Body of pancreas (tissue), 4 donors: ENCODE measurements at regions not wholly inside any gene's neighbourhood (a gene's known extent, or its start where the extent isn't known, plus 50 kb on each side); places are given as distances from the start of the nearest gene placed in this dataset.
A peak's percentile ranks its signal among the peaks of the same experiment; 100 is the strongest.

Experiments used
- ATAC-seq: fragments of 150-250 bp; one replicate; pipeline ENCODE4 v1.9.1; 2016
- DNase-seq, 4 donors: peaks; one replicate each; pipeline ENCODE4 v3.0.0-alpha.2; 2019
- H3K27ac ChIP-seq, 4 donors: fragments of 200-600 bp; sonication (generic); 1 replicate in 3 of 4; 2 replicates in 1 of 4; pipeline versions ENCODE4 v1.5.1 to v1.6.1; 2016 to 2019; ENCODE audit warnings: mild to moderate bottlenecking in 1 of 4, mixed read lengths in 1 of 4, moderate library complexity in 1 of 4
- H3K27me3 ChIP-seq, 2 donors: fragments of 200-600 bp; sonication (generic); one replicate each; pipeline ENCODE4 v1.6.0; 2016; ENCODE audit warnings: mild to moderate bottlenecking in 1 of 2
- H3K36me3 ChIP-seq, 2 donors: fragments of 200-600 bp; sonication (generic); replicated peaks in 1 of 2; 2 replicates each; pipeline ENCODE4 v1.5.1; 2016; ENCODE audit warnings: low read depth in 2 of 2; ENCODE audit not compliant: insufficient read depth in 1 of 2
- H3K4me1 ChIP-seq: fragments of 200-600 bp; sonication (generic); one replicate; pipeline ENCODE4 v1.6.0; 2016
- H3K4me3 ChIP-seq, 2 donors: fragments of 200-600 bp; sonication (generic); 1 replicate in 1 of 2; 2 replicates in 1 of 2; pipeline ENCODE4 v1.5.1; 2016 to 2019
- H3K9me3 ChIP-seq, 3 donors: fragments of 200-600 bp; sonication (generic); 1 replicate in 2 of 3; 2 replicates in 1 of 3; pipeline ENCODE4 v1.5.1; 2016
- POLR2A ChIP-seq, 3 donors: fragments of 450-650 bp; IDR thresholded peaks; one replicate each; pipeline ENCODE4 v1.6.1; 2016; ENCODE audit warnings: antibody characterized with exemption in 3 of 3, mild to moderate bottlenecking in 2 of 3
- WGBS, 2 donors: methylation state at CpG; one replicate each; pipeline ENCODE4 v1.1.5; 2017; 5-methylcytosine and 5-hydroxymethylcytosine counted together
- intact Hi-C: fragments of 100-400 bp; cut with DNase I; formaldehyde crosslinking; loops from one replicate; pipeline ENCODE4 v1.15.1; 2023
- TF ChIP-seq, protein P1 (sequence below), 7 experiments: fragments of 450-650 bp in 4 of 7; fragments of 200-600 bp in 3 of 7; sonication (generic) in 3 of 7; IDR thresholded peaks; one replicate each; pipeline ENCODE4 v1.5.1; 2016 to 2019; ENCODE audit warnings: antibody characterized with exemption in 7 of 7

DNA sequence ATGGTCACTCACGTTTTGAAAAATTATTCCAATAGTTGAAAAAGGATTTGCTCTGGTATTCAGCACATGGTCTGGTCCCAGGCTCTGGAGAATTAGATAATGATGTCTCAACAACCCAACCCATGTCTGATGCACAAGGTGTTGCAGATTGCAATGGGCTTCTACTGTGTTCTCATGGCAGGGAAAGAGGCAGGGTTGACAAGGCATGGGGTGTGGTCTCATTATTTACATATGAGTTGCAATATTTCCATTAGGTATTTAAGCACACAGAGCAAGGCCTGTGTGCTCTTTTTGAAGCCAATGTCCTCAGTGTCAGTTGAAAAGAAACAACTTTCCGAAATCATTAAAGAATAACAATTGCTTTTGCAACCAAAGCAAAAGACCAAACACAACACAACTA is 381.9 kb upstream of the PBX1 start:
- intact Hi-C loops: no loop called here
- Histone ChIP-seq H3K36me3 (no peaks in the 10 kb centered on the region), H3K27ac (no peak overlapping the region), H3K4me1 (no peaks in the 10 kb centered on the region), H3K27me3 (no peaks in the 10 kb centered on the region), H3K4me3 (no peak overlapping the region), H3K9me3 (no peaks in the 10 kb centered on the region)
- ATAC-seq: no peak
- 67 to 69% methylated on average over 2 of the region's 2 CpGs for WGBS, 2 donors
- DNase-seq: no peak
- TF ChIP-seq, protein P1, sequence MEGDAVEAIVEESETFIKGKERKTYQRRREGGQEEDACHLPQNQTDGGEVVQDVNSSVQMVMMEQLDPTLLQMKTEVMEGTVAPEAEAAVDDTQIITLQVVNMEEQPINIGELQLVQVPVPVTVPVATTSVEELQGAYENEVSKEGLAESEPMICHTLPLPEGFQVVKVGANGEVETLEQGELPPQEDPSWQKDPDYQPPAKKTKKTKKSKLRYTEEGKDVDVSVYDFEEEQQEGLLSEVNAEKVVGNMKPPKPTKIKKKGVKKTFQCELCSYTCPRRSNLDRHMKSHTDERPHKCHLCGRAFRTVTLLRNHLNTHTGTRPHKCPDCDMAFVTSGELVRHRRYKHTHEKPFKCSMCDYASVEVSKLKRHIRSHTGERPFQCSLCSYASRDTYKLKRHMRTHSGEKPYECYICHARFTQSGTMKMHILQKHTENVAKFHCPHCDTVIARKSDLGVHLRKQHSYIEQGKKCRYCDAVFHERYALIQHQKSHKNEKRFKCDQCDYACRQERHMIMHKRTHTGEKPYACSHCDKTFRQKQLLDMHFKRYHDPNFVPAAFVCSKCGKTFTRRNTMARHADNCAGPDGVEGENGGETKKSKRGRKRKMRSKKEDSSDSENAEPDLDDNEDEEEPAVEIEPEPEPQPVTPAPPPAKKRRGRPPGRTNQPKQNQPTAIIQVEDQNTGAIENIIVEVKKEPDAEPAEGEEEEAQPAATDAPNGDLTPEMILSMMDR (IDR thresholded peaks at IDR 0.05): no peak
- TF ChIP-seq POLR2A (IDR thresholded peaks at IDR 0.05): no peak

DNA sequence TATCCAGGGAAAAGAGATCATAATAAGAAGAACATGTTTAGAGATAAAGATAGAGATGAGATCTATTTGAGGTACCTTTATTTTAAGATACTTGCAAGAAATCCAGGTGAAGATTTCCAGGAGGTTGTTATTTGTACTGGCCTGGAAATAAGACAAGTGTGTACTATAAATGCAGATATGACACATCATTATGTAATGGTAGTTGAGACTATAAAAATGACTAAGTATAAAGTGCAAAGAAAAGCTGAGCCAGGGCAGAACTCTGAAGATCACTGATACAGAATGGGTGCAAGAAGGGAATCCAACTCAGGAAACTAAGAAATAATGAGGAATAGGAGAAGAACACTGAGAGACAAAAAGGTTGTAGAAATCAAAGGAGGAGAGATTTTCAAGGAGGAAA is 378.2 kb upstream of the PBX1 start:
- DNase-seq (no peak), ATAC-seq (no peak)
- no peaks in the 10 kb centered on the region for H3K36me3 ChIP-seq
- no peak overlapping the region for H3K27ac ChIP-seq
- H3K4me1 ChIP-seq: no peaks in the 10 kb centered on the region
- no peaks in the 10 kb centered on the region for H3K27me3 ChIP-seq
- no peak overlapping the region for H3K4me3 ChIP-seq
- intact Hi-C loops: no loop called here
- no peaks in the 10 kb centered on the region for H3K9me3 ChIP-seq
- TF ChIP-seq, protein P1 (IDR thresholded peaks at IDR 0.05): no peak
- TF ChIP-seq POLR2A (IDR thresholded peaks at IDR 0.05): no peak

DNA sequence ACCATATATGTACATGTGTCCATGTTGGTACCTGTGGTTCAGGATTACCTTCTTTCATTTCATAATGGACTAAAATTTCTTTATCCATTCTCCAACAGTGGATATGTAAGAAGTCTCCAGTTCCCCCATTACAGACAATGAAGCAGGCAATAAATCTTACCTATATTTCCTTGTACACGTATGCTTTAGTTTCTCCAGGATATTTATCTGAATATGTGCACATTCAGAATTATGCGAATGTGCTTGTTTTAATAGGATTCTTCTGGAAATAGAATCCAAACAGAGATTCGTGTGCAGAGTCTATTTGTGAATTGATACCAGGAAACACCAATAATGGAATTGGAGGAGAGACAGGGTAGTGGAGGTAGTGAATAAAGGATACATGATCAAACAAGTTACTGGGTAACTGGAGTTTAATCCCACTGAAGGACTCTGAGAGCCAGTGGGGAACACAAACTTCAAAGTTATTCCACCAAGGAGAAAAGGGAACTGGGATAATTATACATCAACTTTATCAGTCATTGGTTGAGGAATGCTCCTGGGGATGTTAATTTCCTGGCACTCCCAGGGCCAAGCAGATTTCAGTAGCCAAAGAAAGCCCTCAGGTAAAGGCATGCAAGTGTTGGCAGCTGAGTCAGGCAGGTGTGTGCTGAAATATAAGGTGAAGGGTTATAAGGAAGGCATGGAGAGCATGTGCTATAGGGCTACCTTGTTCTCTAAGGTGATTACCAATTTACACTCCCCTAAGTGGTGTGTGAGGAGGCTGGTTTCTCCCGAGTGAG is 374.9 kb upstream of the PBX1 start:
- ATAC-seq: no peak
- Histone ChIP-seq H3K4me3 (no peak overlapping the region), H3K27me3 (no peaks in the 10 kb centered on the region), H3K36me3 (no peaks in the 10 kb centered on the region), H3K4me1 (peaks cover 9% of the 10 kb centered on the region), H3K27ac (no peak overlapping the region), H3K9me3 (no peaks in the 10 kb centered on the region)
- no peak for TF ChIP-seq POLR2A (IDR thresholded peaks at IDR 0.05)
- TF ChIP-seq, protein P1 (IDR thresholded peaks at IDR 0.05): no peak
- intact Hi-C loops: no loop called here
- no peak for DNase-seq
- 60 to 63% methylated on average over 4 of the region's 4 CpGs for WGBS, 2 donors

DNA sequence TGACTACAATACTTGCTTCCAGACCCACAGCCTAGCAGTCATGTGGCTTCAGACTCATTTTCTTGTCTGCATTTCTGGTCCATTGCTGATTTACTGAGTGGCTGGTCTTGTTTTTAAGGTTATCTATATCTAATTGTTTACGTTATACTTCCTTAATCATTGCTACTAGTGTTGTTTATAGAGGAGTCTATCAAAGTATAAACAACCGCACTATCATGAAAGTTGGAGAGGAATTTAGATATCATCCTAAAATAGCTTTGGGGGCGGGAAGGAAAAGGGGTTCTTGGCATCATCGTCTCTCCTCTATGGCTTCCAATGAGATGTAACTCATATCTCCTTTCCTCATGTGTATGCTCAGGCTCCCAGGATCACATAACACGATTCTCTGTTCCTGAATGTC is 372.1 kb upstream of the PBX1 start:
- Histone ChIP-seq H3K4me1 (peaks cover 10% of the 10 kb centered on the region), H3K4me3 (no peak overlapping the region), H3K9me3 (no peaks in the 10 kb centered on the region), H3K27me3 (no peaks in the 10 kb centered on the region), H3K36me3 (no peaks in the 10 kb centered on the region), H3K27ac (no peak overlapping the region)
- no peak for TF ChIP-seq POLR2A (IDR thresholded peaks at IDR 0.05)
- TF ChIP-seq, protein P1 (IDR thresholded peaks at IDR 0.05): no peak
- WGBS, 2 donors: 70 to 80% methylated on average over 5 of the region's 5 CpGs
- DNase-seq (no peak), ATAC-seq (no peak)
- intact Hi-C loops: no loop called here

DNA sequence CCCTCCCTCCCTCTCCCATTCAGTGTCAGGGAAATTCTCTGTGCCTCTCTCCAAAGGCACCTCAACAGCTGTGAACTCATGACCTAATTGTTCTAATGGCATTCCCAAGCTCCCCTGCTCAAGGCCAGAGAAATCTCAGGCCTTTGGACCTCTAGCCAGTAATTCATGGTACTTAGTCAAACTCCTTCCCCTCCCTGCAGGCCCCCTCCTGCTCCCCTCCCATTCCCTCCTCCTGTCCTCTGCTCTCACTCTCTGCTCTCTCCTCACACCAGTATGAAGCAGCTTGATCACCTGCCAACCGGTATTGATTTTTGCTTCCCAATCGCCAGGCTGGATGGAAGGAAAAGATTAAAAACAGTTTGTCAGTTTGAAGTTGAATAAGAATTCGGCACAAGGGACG is 370.5 kb upstream of the PBX1 start:
- 5 to 7% methylated on average over 4 of the region's 4 CpGs for WGBS, 2 donors
- TF ChIP-seq POLR2A (IDR thresholded peaks at IDR 0.05): no peak
- TF ChIP-seq, protein P1 (IDR thresholded peaks at IDR 0.05): no peak
- H3K4me3 ChIP-seq: no peak overlapping the region
- no peaks in the 10 kb centered on the region for H3K36me3 ChIP-seq
- H3K9me3 ChIP-seq: no peaks in the 10 kb centered on the region
- H3K4me1 ChIP-seq: peaks cover 10% of the 10 kb centered on the region
- H3K27me3 ChIP-seq: no peaks in the 10 kb centered on the region
- ATAC-seq (peak; percentile 65), DNase-seq (peak; percentile 57 to 66 (median 62))
- H3K27ac ChIP-seq: no peak overlapping the region
- intact Hi-C loops: no loop called here
